Hepatocyte (in vitro differentiated cells): ENCODE measurements at regions not wholly inside any gene's neighbourhood (a gene's known extent, or its start where the extent isn't known, plus 50 kb on each side); places are given as distances from the start of the nearest gene placed in this dataset.

Source experiments
- DNase-seq: peaks from one replicate; pipeline ENCODE4 v3.0.0-alpha.2; 2016; ENCODE audit warnings: low spot score
- H2AFZ ChIP-seq: fragments of 200-600 bp; sonication (generic); 2 replicates; pipeline ENCODE4 v1.6.0; 2016; ENCODE audit warnings: antibody characterized with exemption, mild to moderate bottlenecking
- H3K27ac ChIP-seq: fragments of 200-600 bp; sonication (generic); 2 replicates; pipeline ENCODE4 v1.5.1; 2016; ENCODE audit warnings: mild to moderate bottlenecking
- H3K27me3 ChIP-seq: fragments of 200-600 bp; sonication (generic); 2 replicates; pipeline ENCODE4 v1.6.1; 2016
- H3K36me3 ChIP-seq: fragments of 200-600 bp; sonication (generic); replicated peaks from 2 replicates; pipeline ENCODE4 v1.5.1; 2016; ENCODE audit warnings: low read depth; ENCODE audit not compliant: insufficient read depth
- H3K4me1 ChIP-seq: fragments of 200-600 bp; sonication (generic); 2 replicates; pipeline ENCODE4 v1.5.1; 2016; ENCODE audit warnings: mild to moderate bottlenecking, moderate library complexity; ENCODE audit not compliant: insufficient read depth
- H3K4me2 ChIP-seq: fragments of 200-600 bp; sonication (generic); 2 replicates; pipeline ENCODE4 v1.6.0; 2016
- H3K4me3 ChIP-seq: fragments of 200-600 bp; sonication (generic); 2 replicates; pipeline ENCODE4 v1.5.1; 2016; ENCODE audit warnings: mild to moderate bottlenecking
- H3K79me2 ChIP-seq: fragments of 200-600 bp; sonication (generic); 2 replicates; pipeline ENCODE4 v1.6.0; 2017; ENCODE audit warnings: mild to moderate bottlenecking
- H3K9me2 ChIP-seq: fragments of 200-600 bp; sonication (generic); replicated peaks from 2 replicates; pipeline ENCODE4 v1.6.0; 2017; ENCODE audit warnings: mild to moderate bottlenecking; ENCODE audit not compliant: insufficient read depth
- H3K9me3 ChIP-seq: fragments of 200-600 bp; sonication (generic); 2 replicates; pipeline ENCODE4 v1.5.1; 2016; ENCODE audit warnings: low read depth, mild to moderate bottlenecking
- H4K20me1 ChIP-seq: fragments of 200-600 bp; sonication (generic); 2 replicates; pipeline ENCODE4 v1.6.0; 2016; ENCODE audit warnings: mild to moderate bottlenecking; ENCODE audit not compliant: insufficient read depth, poor library complexity, severe bottlenecking
- EZH2 ChIP-seq: fragments of 200-600 bp; sonication (generic); IDR thresholded peaks from 2 replicates; pipeline ENCODE4 v1.6.1; 2016; ENCODE audit warnings: antibody characterized with exemption, mild to moderate bottlenecking, borderline replicate concordance
- EZH2phosphoT487 ChIP-seq: fragments of 200-600 bp; sonication (generic); IDR thresholded peaks from one replicate; pipeline ENCODE4 v1.6.1; 2018; ENCODE audit warnings: antibody characterized with exemption, mild to moderate bottlenecking, low read depth, moderate library complexity; ENCODE audit not compliant: unreplicated experiment, severe bottlenecking
- WGBS: methylation state at CpG from one replicate; pipeline ENCODE4 v1.1.6; 2016; ENCODE audit warnings: low lambda C conversion rate; ENCODE audit errors: missing lambda C conversion rate; 5-methylcytosine and 5-hydroxymethylcytosine counted together
- TF ChIP-seq, protein P1 (sequence below): fragments of 200-600 bp; sonication (generic); IDR thresholded peaks from 2 replicates; pipeline ENCODE4 v1.5.1; 2016; ENCODE audit warnings: antibody characterized with exemption, mild to moderate bottlenecking; ENCODE audit not compliant: poor library complexity

DNA sequence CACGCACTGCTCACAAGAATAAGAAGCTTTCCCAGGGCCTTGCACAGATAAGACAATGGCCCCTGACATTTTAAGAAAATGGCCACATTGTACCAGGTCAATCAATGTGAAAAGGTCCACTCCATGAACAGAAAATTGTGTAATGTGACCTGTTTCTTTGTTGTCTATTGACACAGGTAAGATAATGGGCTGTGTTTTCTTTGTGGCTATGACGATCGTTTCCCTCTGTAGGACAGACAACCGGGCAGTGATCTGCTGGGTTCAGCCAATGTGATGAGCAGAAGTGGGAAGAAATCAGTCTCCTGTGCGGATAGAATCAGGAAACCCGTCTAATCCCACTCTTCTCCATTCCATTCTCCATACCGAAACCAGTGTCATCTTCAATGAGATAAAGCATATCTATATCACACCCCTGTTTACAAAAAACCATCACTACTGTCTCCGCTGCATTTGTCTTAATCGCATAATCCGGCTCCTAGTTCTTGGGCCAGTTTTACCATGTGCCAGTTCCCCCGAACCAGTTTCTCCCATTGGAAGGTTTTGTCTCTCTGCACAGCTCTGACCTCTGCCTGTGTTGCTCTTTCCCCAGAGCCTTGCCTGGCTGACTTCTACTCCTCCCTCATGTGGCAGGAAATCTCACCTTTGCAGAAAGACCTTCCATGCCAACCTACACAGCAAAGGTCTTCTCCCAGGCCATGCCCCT lies 66.9 kb upstream of the ATF7IP2 start:
- peak overlapping the region; percentile 22 for H2AFZ ChIP-seq
- no peaks in the 10 kb centered on the region for H3K9me2 ChIP-seq
- no peaks in the 10 kb centered on the region for H4K20me1 ChIP-seq
- DNase-seq, result no peak
- no peaks in the 10 kb centered on the region for H3K27me3 ChIP-seq
- WGBS, result 77% methylated on average over 11 of the region's 11 CpGs
- H3K4me1 ChIP-seq, result peaks cover 11% of the 10 kb centered on the region
- no peaks in the 10 kb centered on the region for H3K79me2 ChIP-seq
- H3K36me3 ChIP-seq, result no peaks in the 10 kb centered on the region
- H3K4me3 ChIP-seq, result no peak overlapping the region
- H3K4me2 ChIP-seq, result no peak overlapping the region
- H3K9me3 ChIP-seq, result no peaks in the 10 kb centered on the region
- H3K27ac ChIP-seq, result no peak overlapping the region
- TF ChIP-seq, protein P1, sequence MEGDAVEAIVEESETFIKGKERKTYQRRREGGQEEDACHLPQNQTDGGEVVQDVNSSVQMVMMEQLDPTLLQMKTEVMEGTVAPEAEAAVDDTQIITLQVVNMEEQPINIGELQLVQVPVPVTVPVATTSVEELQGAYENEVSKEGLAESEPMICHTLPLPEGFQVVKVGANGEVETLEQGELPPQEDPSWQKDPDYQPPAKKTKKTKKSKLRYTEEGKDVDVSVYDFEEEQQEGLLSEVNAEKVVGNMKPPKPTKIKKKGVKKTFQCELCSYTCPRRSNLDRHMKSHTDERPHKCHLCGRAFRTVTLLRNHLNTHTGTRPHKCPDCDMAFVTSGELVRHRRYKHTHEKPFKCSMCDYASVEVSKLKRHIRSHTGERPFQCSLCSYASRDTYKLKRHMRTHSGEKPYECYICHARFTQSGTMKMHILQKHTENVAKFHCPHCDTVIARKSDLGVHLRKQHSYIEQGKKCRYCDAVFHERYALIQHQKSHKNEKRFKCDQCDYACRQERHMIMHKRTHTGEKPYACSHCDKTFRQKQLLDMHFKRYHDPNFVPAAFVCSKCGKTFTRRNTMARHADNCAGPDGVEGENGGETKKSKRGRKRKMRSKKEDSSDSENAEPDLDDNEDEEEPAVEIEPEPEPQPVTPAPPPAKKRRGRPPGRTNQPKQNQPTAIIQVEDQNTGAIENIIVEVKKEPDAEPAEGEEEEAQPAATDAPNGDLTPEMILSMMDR, result no peak
- TF ChIP-seq EZH2, result no peak
- no peak for TF ChIP-seq EZH2phosphoT487

DNA sequence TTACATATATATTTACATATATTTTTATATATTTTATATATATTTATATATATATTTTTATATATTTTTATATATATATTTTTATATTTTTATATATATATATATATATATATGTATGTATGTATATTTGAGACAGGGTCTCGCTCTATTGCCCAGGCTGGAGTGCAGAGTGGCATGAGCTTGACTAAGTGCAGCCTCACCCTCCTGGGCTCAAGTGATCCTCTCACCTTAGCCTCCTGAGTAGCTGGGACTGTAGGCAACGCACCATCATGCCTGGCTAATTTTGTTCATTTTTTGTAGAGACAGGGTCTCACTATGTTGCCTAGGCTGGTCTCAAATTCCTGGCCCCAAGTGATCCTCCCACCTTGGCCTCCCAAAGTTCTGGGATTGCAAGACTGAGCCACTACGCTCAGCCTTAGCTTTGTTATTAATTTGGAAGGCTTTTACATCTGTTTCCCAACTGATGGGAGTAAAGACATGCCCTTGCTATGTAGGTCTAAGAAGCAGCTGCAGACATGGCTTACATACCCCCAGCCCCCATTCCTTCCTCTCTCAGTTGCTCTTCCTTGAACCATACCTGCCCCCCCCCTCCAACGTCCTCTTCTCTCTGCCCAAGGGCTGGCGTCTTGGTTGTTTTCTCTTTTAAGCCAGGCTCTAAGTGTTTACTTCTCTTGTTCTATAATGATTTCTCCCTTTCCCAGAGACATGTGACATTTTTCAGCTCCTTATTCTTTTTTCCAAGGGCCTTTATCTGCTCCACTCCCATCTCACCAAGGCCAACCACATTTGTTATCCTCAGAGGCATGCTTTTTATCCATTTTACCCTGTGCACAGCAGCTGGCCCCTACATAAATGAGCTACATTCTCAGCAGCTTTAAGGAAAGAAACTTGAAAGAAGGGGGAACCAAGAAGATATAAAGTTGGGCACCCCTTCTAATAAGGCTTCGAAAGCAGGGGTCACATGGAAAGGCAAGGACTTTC lies 64.2 kb upstream of the ATF7IP2 start:
- Histone ChIP-seq H3K9me3 (no peaks in the 10 kb centered on the region), H3K9me2 (no peaks in the 10 kb centered on the region), H2AFZ (peak overlapping the region; percentile 38), H3K27me3 (no peaks in the 10 kb centered on the region), H3K27ac (peak overlapping the region; percentile 69), H3K4me2 (no peak overlapping the region), H3K36me3 (no peaks in the 10 kb centered on the region), H3K4me3 (no peak overlapping the region), H4K20me1 (no peaks in the 10 kb centered on the region), H3K4me1 (peaks cover 11% of the 10 kb centered on the region), H3K79me2 (no peaks in the 10 kb centered on the region)
- WGBS, result 81% methylated on average over 6 of the region's 6 CpGs
- TF ChIP-seq, protein P1, result no peak
- no peak for TF ChIP-seq EZH2
- TF ChIP-seq EZH2phosphoT487, result no peak
- no peak for DNase-seq

DNA sequence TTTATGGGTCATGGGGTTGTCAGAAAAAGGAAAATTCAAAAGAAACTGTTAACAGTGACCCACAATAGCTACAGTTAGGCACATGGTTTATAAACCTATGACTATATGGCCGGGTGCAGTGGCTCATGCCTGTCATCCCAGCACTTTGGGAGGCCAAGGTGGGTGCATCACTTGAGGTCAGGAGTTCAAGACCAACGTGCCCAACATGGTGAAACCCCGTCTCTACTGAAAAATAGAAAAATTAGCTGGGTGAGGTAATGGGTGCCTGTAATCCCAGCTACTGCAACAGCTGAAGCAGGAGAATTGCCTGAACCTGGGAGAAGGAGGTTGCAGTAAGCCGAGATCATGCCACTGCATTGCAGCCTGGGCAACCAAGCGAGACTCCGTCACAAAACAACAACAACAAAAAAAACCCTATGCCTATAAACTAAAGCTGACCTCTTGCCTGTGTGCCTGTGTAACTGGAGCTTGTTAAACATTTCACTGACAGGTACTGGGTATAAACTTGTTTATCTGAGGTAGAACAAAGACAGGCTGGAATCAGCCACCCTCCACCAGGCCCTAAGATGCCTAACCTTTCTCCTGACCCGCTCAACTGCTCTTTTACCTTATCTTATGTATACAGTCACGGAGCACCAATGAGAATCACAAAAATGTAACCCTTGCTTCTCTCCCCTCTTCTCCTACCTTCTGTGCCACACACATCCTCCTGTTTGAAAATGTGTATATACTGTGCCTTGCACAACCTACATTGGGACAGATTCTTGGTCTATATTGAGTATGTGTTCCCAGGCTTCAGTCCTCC lies 62.9 kb upstream of the ATF7IP2 start:
- no peaks in the 10 kb centered on the region for H3K9me3 ChIP-seq
- TF ChIP-seq EZH2phosphoT487 (no peak), EZH2 (no peak)
- TF ChIP-seq, protein P1, result no peak
- H3K36me3 ChIP-seq, result no peaks in the 10 kb centered on the region
- H3K79me2 ChIP-seq, result no peaks in the 10 kb centered on the region
- WGBS, result 42% methylated on average over 8 of the region's 8 CpGs
- H2AFZ ChIP-seq, result no peak overlapping the region
- peak; percentile 22 for DNase-seq
- peak overlapping the region; percentile 69 for H3K27ac ChIP-seq
- peaks cover 11% of the 10 kb centered on the region for H3K4me1 ChIP-seq
- H3K27me3 ChIP-seq, result no peaks in the 10 kb centered on the region
- H4K20me1 ChIP-seq, result no peaks in the 10 kb centered on the region
- H3K9me2 ChIP-seq, result no peaks in the 10 kb centered on the region
- no peak overlapping the region for H3K4me3 ChIP-seq
- H3K4me2 ChIP-seq, result no peak overlapping the region
